OCI-LY7 (cell line): ENCODE measurements at regions not wholly inside any gene's neighbourhood (a gene's known extent, or its start where the extent isn't known, plus 50 kb on each side); places are given as distances from the start of the nearest gene placed in this dataset.

ENCODE experiments used
- CTCF ChIP-seq: fragments of 200-600 bp; sonication (generic); conservative IDR thresholded peaks from 2 replicates; pipeline ENCODE4 v1.5.1; 2014; ENCODE audit warnings: mild to moderate bottlenecking, antibody characterized with exemption, low read length, moderate library complexity, mixed read lengths
- EZH2phosphoT487 ChIP-seq: fragments of 200-600 bp; sonication (generic); IDR thresholded peaks from 2 replicates; pipeline ENCODE4 v1.6.1; 2018; ENCODE audit warnings: low read depth, borderline replicate concordance, mild to moderate bottlenecking, mixed run types, antibody characterized with exemption, low read length, moderate library complexity, mixed read lengths

- TF ChIP-seq CTCF (no peak), EZH2phosphoT487 (no peak)
Observed at GRCh38 chr9:84613431-84613830, 56.1 kb upstream of the NTRK2 start.
